B cell (primary cell): ENCODE measurements at regions not wholly inside any gene's neighbourhood (a gene's known extent, or its start where the extent isn't known, plus 50 kb on each side); places are given as distances from the start of the nearest gene placed in this dataset.

Experiments
- ATAC-seq: fragments of 200-7000 bp; cut with Tn5 transposase; one replicate; pipeline ENCODE4 v1.10.0; 2021; ENCODE audit warnings: low read depth, mild to moderate bottlenecking, moderate number of reproducible peaks, moderate library complexity
- CTCF ChIA-PET: fragments of 350-600 bp; sonication (Branson Sonifier 250); formaldehyde crosslinking; loops from one replicate; lab custom pipeline; 2021; ENCODE audit warnings: antibody characterized with exemption, inconsistent platforms; lab: Charles Lee
- POLR2A ChIA-PET: fragments of 350-600 bp; sonication (Branson Sonifier 250); formaldehyde crosslinking; loops from one replicate; lab custom pipeline; 2021; ENCODE audit warnings: antibody characterized with exemption; lab: Charles Lee
- DNase-seq: peaks from one replicate; pipeline ENCODE4 v3.0.0; 2013
- H2AFZ ChIP-seq: 2 replicates; pipeline ENCODE4 v1.6.1; 2012; ENCODE audit warnings: mild to moderate bottlenecking, low read depth, low read length; ENCODE audit not compliant: insufficient read depth, poor library complexity, severe bottlenecking
- H3K27ac ChIP-seq, 2 donors: 1 replicate in 1 of 2; 2 replicates in 1 of 2; pipeline ENCODE4 v1.5.1; 2012 to 2013; ENCODE audit warnings: low read length in 2 of 2, mild to moderate bottlenecking in 2 of 2, moderate library complexity in 1 of 2
- H3K27me3 ChIP-seq, 4 experiments: fragments of 200-600 bp in 1 of 4; sonication (generic) in 1 of 4; replicated peaks in 1 of 4; 1 replicate in 2 of 4; 2 replicates in 2 of 4; pipeline versions ENCODE4 v1.6.1 to v1.7.0; 2013 to 2016; ENCODE audit warnings: low read length in 3 of 4, mild to moderate bottlenecking in 2 of 4, mixed read lengths in 1 of 4, moderate library complexity in 1 of 4; ENCODE audit not compliant: insufficient read depth in 4 of 4, control insufficient read depth in 3 of 4; ENCODE audit errors: control extremely low read depth in 1 of 4
- H3K36me3 ChIP-seq, 2 experiments: replicated peaks in 1 of 2; 1 replicate in 1 of 2; 2 replicates in 1 of 2; pipeline versions ENCODE4 v1.6.1 to v1.7.1; 2013; ENCODE audit warnings: low read length in 1 of 2; ENCODE audit not compliant: insufficient read depth in 2 of 2, control insufficient read depth in 1 of 2; ENCODE audit errors: control extremely low read depth in 1 of 2, extremely low read depth in 1 of 2
- H3K4me1 ChIP-seq, 2 donors: fragments of 200-600 bp in 1 of 2; sonication (generic) in 1 of 2; 1 replicate in 1 of 2; 2 replicates in 1 of 2; pipeline versions ENCODE4 v1.5.1 to v1.6.1; 2013 to 2017; ENCODE audit warnings: low read length in 2 of 2; ENCODE audit not compliant: control insufficient read depth in 2 of 2, insufficient read depth in 2 of 2
- H3K4me2 ChIP-seq: replicated peaks from 2 replicates; pipeline ENCODE3; 2012; ENCODE audit warnings: mild to moderate bottlenecking, low read depth, low read length; ENCODE audit not compliant: poor library complexity, severe bottlenecking
- H3K4me3 ChIP-seq, 5 experiments: fragments of 200-600 bp in 1 of 5; sonication (generic) in 1 of 5; 1 replicate in 3 of 5; 2 replicates in 2 of 5; pipeline versions ENCODE4 v1.5.1 to v1.7.0; 2011 to 2016; ENCODE audit warnings: low read length in 4 of 5, mild to moderate bottlenecking in 4 of 5, low read depth in 2 of 5, control low read depth in 1 of 5, moderate library complexity in 1 of 5; ENCODE audit not compliant: insufficient read depth in 1 of 5; ENCODE audit errors: control extremely low read depth in 1 of 5, extremely low read depth in 1 of 5
- H3K79me2 ChIP-seq: fragments of 200-600 bp; sonication (generic); one replicate; pipeline ENCODE4 v1.6.0; 2016; ENCODE audit warnings: low read length; ENCODE audit not compliant: control insufficient read depth, insufficient read depth
- H3K9ac ChIP-seq: fragments of 200-600 bp; sonication (generic); 2 replicates; pipeline ENCODE4 v1.6.1; 2017; ENCODE audit warnings: mild to moderate bottlenecking, low read length, moderate library complexity
- H3K9me3 ChIP-seq, 3 donors: one replicate each; pipeline versions ENCODE4 v1.6.1 to v1.7.1; 2013; ENCODE audit warnings: low read length in 2 of 3; ENCODE audit not compliant: control insufficient read depth in 2 of 3, insufficient read depth in 1 of 3; ENCODE audit errors: control extremely low read depth in 1 of 3
- H4K20me1 ChIP-seq: 2 replicates; pipeline ENCODE4 v1.6.0; 2012; ENCODE audit warnings: mild to moderate bottlenecking, low read length; ENCODE audit not compliant: insufficient read depth, control insufficient read depth, poor library complexity, severe bottlenecking
- H3K27ac Mint-ChIP-seq: one replicate; pipeline ENCODE4 v1.8.0; 2021; ENCODE audit warnings: mixed read lengths
- H3K27me3 Mint-ChIP-seq: one replicate; pipeline ENCODE4 v1.8.0; 2021; ENCODE audit warnings: mixed read lengths
- H3K4me1 Mint-ChIP-seq: one replicate; pipeline ENCODE4 v1.8.0; 2021; ENCODE audit warnings: mixed read lengths
- H3K4me3 Mint-ChIP-seq: one replicate; pipeline ENCODE4 v1.8.0; 2021; ENCODE audit warnings: mixed read lengths
- H3K9me3 Mint-ChIP-seq: one replicate; pipeline ENCODE4 v1.8.0; 2022; ENCODE audit warnings: mixed read lengths; ENCODE audit not compliant: insufficient read depth
- EZH2 ChIP-seq: IDR thresholded peaks from 2 replicates; pipeline ENCODE4 v1.6.1; 2012; ENCODE audit warnings: borderline replicate concordance, low read depth, mild to moderate bottlenecking, moderate library complexity, low read length; ENCODE audit not compliant: insufficient read depth, poor library complexity, severe bottlenecking
- WGBS: methylation state at CpG from one replicate; pipeline ENCODE4 v1.1.5; 2013; ENCODE audit warnings: missing lambda C conversion rate; ENCODE audit not compliant: insufficient coverage; 5-methylcytosine and 5-hydroxymethylcytosine counted together
- intact Hi-C: fragments of 100-400 bp; cut with micrococcal nuclease; formaldehyde crosslinking; loops from one replicate; pipeline ENCODE4 v1.10.0; 2022
- TF ChIP-seq, protein P1 (sequence below): fragments of 200-600 bp; IDR thresholded peaks from one replicate; pipeline ENCODE4 v1.8.0; 2022; ENCODE audit warnings: antibody characterized with exemption, mild to moderate bottlenecking

DNA sequence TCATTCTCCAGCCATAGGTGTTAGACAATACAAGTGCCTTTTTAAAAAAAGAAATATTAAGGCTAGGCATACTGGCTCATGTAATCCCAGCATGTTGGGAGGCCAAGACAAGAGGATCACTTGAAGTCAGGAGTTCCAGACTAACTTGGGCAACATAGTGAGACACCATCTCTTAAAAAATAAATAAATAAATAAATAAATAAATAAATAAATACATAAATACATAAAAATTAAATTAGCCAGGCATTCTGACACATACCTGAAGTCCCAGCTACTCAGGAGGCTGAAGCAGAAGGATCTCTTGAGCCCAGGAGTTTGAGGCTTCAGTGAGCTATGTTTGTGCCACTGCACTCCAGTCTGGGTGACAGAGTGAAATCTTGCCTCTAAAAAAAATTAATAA, 85.8 kb upstream of the ATP1B1 start:
- ChIA-PET CTCF (no interaction called here), POLR2A (no interaction called here)
- Mint-ChIP-seq H3K27ac (no peak overlapping the region), H3K9me3 (no peaks in the 10 kb centered on the region), H3K4me1 (no peaks in the 10 kb centered on the region), H3K27me3 (peaks cover 8% of the 10 kb centered on the region), H3K4me3 (no peak overlapping the region)
- no peaks in the 10 kb centered on the region for H3K79me2 ChIP-seq
- TF ChIP-seq, protein P1, sequence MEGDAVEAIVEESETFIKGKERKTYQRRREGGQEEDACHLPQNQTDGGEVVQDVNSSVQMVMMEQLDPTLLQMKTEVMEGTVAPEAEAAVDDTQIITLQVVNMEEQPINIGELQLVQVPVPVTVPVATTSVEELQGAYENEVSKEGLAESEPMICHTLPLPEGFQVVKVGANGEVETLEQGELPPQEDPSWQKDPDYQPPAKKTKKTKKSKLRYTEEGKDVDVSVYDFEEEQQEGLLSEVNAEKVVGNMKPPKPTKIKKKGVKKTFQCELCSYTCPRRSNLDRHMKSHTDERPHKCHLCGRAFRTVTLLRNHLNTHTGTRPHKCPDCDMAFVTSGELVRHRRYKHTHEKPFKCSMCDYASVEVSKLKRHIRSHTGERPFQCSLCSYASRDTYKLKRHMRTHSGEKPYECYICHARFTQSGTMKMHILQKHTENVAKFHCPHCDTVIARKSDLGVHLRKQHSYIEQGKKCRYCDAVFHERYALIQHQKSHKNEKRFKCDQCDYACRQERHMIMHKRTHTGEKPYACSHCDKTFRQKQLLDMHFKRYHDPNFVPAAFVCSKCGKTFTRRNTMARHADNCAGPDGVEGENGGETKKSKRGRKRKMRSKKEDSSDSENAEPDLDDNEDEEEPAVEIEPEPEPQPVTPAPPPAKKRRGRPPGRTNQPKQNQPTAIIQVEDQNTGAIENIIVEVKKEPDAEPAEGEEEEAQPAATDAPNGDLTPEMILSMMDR: no peak
- TF ChIP-seq EZH2: no peak
- peaks cover 0 to 4% (median 1%) of the 10 kb centered on the region in 3 donors for H3K9me3 ChIP-seq
- H3K9ac ChIP-seq: no peak overlapping the region
- no peak overlapping the region for H2AFZ ChIP-seq
- no peaks in the 10 kb centered on the region for H4K20me1 ChIP-seq
- no peak overlapping the region for H3K4me3 ChIP-seq
- H3K4me2 ChIP-seq: no peak overlapping the region
- no peaks in the 10 kb centered on the region for H3K27me3 ChIP-seq
- no peak for ATAC-seq
- H3K36me3 ChIP-seq: no peaks in the 10 kb centered on the region
- DNase-seq: no peak
- H3K4me1 ChIP-seq: peaks cover 0 to 4% of the 10 kb centered on the region in 2 donors
- H3K27ac ChIP-seq: no peak overlapping the region
- intact Hi-C loops: no loop called here

DNA sequence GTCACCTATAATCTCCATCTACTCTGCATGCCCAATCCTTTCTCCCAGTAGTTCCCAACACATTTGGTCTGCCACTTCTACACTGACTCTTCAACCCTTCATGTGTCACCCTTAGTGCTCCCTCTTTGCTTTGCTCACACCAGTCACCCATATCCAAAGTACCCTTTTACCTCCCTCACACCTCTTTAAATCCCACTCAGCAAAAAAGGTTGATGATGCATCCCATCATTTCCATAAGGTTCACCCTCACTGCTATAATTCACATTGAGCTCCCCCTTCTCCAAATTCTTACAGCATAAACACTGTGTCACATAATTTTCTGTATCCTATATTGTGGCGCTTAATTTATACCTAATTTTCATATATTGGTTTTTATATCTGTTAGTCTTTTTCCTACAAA, 83.8 kb upstream of the ATP1B1 start:
- Histone ChIP-seq H3K9ac (no peak overlapping the region), H4K20me1 (no peaks in the 10 kb centered on the region), H3K4me1 (peaks cover 0 to 4% of the 10 kb centered on the region in 2 donors), H3K9me3 (peaks cover 0 to 4% (median 0%) of the 10 kb centered on the region in 3 donors), H3K27me3 (no peaks in the 10 kb centered on the region), H3K4me2 (no peak overlapping the region), H3K36me3 (no peaks in the 10 kb centered on the region), H3K27ac (no peak overlapping the region), H3K4me3 (no peak overlapping the region), H3K79me2 (no peaks in the 10 kb centered on the region), H2AFZ (no peak overlapping the region)
- intact Hi-C loops: no loop called here
- H3K9me3 Mint-ChIP-seq: no peaks in the 10 kb centered on the region
- H3K27ac Mint-ChIP-seq: no peak overlapping the region
- POLR2A ChIA-PET: no interaction called here
- DNase-seq: no peak
- no CpG with 5 or more reads among the region's 1 CpG for WGBS
- no peak overlapping the region for H3K4me3 Mint-ChIP-seq
- CTCF ChIA-PET: no interaction called here
- H3K4me1 Mint-ChIP-seq: no peaks in the 10 kb centered on the region
- TF ChIP-seq, protein P1: no peak
- TF ChIP-seq EZH2: no peak
- peaks cover 7% of the 10 kb centered on the region for H3K27me3 Mint-ChIP-seq
- ATAC-seq: no peak
